Central memory CD4-positive, alpha-beta T cell (primary cell): ENCODE measurements at regions not wholly inside any gene's neighbourhood (a gene's known extent, or its start where the extent isn't known, plus 50 kb on each side); places are given as distances from the start of the nearest gene placed in this dataset.

Experiments
- DNase-seq: peaks from one replicate; pipeline ENCODE4 v3.0.0; 2022

DNA sequence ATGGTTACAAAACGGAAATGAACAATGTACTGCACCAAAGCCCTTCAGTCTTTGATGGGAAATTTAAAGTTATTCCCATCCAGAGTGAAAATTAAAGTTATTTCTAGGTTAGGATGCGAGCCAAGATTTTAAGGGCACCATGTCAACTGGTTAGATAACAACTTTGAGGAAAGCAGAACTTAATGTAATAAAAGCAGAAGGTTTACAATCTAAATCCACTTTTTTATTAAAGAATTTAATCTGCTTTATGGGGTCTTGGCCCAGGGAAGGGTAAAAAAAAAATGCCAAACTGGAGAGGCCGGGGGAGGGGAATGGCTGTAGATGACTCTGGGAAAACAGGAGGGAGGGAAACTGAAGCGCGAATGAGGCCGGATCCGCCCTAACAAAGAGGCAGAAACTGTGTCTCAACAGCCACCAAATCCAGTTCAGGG, 108.2 kb upstream of the ATF7IP start:
- no peak for DNase-seq

DNA sequence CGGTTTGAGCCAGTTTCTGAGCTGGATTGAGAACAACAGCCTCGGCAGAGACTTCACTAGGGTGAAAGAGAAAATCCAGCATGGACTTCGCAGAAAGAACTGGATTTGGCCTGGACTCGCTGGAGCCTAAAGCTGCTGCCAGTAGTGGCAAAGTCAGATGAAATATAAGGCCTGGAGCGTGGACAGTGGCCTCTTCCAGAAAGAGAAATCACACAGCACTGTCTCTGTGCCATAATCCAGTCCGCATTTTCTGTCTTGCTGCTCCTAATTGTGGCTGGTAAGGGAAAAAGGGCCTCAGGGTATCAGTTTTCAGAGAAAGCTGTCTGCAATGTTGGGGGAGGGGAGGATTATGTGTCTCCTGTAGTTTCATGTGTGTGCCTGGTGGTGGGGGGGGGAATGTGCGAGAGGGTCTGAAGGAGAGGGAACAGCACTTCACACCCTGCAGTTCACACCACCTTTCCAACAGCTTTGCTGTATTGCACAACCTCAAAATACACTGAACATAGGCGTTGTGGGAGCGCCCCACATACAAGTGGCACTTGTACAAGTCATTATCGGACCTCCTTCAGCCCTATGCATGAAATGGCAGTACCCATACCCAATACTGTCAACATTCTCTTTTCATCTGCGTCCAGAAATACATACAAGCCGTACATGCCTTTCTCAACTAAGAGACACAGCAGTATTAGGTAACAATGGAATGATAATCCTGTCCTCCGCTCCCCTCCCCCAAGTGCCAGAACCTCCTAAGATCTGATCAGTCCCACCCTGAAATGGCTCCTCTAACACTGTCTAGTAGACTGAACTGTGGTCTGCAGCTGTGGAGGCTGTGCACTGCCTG, 107.5 kb upstream of the ATF7IP start:
- peak; percentile 79 for DNase-seq

DNA sequence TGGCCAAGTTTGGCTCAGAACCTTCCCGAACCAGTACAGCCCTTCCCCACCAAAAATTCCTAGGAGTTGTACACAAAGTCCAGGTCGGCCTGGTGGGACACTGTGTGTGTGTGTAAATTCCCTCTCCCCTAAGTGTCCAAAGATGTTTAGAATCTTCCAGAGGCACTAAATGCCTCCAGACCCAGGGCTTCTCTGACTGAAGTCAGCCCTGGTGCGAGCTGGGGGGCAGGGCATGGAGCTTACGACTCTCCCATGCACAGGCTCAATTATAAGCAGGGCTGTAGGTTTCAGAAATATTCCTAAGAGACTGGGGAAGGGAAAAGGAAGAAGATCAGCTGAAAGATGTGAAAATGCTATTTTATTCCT, 106.9 kb upstream of the ATF7IP start:
- DNase-seq, result no peak

DNA sequence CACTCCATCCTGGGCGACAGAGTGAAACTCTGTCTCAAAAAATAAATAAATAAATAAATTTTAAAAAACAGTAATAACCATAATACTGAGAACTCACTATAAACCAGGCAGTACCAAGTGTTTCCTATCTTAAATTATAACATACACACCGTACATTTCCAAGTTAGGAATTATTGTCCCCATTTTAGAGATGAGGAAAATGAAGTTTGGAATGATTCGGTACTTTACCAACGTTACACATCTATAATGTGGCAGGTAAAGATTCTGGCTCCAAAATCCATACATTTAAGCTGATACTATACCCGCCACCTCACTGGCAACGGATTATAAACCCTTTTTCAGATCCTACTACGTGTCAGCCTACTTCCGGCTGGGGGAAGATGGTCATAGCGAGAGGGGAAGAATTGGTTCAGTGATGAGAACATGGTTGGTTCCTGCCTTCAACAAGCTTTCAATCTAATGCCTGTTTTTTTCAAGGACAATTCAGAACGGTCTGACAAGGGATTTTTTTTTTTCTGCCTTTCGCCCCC, 105.9 kb upstream of the ATF7IP start:
- DNase-seq, result no peak

DNA sequence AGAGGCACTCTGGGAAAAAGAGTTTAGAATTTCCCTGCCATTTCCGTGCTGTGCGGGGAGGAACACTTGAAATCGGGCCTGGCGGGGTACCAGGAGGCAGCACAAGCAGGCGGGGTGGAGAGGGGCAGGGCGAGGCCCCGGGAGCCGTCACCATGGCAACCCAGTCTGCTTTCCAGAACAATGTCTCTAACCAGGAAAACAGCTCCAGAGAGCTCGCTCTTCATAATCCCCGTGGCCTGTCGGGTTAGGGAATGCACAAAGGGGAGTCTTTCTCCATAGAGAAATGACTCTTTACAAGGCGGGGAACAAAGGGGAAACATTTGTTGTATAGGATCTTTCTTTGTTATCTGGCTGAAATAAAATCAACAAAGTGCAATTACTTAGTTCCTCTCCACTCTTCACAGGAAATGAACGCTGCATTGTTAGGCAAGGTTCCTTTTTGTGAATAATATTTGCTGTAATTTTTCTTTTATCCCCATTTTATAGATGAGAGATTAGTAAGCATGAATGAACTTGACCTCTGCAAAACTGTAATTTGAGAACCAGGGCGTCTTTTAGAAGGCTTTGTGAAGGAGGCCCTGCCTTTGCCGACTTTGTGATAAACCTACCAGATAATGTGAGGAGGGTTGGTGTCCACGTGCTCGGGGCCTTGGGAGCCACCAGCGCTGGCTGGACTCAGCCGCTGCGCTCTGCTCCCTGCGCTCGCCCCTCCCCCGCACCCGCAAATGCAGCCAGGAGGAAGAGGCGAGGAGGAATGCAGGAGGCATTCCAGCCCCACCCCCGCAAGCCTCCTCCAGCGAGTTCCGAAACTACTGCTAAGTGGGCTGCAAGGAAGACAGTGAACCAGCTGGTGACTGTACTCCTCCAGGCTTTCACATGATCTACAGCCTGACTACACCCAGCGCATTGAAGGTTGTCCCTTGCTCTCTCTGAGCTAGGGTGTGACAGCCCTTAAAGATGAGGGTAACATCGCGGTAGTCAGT, 105.2 kb upstream of the ATF7IP start:
- no peak for DNase-seq

DNA sequence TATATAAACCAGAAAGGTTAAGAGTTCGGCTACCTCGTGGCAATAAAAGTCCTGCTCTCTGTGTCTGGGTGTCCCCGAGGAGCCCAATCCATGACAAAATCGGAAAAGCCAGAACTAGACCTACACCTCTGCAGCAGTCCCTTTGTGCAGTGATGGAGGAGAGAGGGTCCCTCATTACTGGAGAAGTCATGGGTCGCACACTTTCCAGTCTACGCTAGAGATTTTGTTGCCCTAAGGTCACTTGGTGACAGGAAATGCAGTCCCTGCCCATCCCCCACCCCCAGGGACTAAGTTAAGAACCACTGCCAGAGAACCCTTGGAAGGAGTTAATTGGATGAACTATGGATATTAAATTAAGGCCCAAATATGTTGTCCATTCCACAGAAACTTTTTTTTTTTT, 104.4 kb upstream of the ATF7IP start:
- no peak for DNase-seq

DNA sequence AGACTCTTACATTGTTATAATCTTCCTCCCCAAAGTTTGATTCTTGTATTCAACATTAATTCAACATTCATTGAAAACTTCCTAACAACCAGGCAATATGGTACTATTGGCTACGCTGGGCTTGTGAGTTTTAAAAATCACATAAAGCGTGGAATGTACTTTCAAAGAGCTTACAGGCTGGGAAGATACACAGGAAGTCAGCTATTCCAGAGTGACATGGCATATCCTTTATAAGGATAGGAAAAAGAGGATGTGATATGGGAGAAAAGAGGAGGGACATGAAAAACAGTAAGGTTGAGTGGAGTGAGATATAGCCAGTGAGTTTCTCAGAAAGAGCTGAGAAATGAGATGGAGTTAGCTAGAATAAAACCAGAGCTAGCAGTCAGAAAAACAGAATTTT, 103.6 kb upstream of the ATF7IP start:
- no peak for DNase-seq

DNA sequence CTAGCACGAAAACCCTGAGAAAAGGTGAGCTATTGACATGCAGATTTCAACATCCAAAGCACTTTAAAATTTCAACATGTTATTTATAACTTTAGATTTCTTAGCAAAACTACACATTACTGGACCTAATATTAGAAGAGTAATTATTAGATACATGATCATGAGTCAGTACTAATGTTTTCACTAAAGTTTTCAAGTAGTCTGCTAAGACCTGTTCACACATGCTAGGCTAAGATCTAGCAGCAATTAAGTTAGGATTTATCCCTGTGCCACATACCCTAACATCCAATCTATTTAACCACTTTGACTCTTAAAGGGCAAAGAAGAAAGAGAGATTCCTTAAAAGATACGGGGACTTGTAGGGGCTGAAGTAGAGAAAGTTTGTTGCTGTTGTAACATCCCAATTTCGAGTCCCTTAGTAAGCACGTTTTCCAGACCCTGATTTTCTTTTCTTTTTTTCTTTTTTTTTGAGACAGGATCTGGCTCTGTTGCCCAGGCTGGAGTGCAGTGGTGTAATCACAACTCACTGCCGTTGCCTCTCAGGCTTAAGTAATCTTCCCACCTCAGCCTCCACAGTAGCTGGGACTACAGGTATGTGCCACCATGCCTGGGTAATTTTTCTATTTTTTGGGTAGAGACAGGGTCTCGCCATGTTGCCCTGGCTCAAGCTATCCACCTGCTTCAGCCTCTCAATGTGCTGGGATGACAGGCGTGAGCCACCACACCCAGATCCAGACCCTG, 102.5 kb upstream of the ATF7IP start:
- DNase-seq, result no peak

DNA sequence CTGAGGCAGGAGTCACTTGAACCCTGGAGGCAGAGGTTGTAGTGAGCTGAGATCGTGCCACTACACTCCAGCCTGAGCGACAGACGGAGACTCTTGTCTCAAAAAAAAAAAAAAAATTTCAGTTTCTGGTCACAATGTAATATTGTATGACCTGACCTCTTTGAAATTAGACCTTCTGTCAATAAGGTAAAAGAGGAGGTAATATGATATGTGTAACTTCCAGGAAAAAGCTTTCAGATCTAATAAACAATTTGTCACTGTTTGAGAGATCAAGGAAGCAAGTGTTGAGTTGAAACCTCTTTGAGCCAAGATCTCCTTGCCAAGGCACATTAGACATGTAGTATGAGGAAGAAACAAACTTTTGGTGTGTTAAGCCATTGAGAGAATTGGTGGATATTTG, 101.7 kb upstream of the ATF7IP start:
- DNase-seq, result no peak

DNA sequence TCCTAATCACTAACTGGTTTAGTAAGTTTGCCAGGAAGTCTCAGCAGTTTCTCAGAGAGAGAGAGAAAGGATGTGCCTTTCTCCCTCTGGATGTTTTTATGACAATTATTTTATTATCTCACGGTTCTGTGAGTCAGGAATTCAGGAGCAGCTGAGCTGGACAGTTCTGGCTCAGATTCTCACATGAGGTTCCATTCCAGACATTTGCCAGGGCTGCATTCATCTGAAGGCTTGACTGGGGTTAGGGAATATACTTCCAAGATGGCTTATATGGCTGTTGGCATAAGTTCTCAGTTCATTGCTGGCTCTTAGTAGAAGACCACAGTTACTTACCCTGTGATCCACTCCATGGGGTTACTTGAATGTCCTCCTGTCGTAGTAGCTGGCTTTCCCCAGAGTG, 101.2 kb upstream of the ATF7IP start:
- no peak for DNase-seq

DNA sequence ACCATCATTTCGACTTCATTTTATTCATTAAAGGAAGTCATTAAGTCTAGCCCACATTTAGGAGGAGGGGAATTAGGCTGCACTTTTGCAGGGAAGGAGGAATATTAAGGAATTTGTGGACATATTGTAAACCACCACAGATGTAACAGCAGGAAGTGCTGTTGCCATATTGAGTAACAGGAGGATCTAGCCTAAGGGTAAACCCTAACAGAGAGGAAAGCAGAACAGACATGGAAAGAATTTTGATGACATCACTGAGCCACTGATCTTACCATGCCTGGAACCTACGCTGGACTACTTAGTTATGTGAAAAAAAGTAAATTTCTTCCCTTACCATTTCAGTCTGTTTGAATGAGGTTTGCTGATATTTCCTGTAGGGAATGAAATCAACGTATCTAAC, 100.7 kb upstream of the ATF7IP start:
- DNase-seq, result no peak

DNA sequence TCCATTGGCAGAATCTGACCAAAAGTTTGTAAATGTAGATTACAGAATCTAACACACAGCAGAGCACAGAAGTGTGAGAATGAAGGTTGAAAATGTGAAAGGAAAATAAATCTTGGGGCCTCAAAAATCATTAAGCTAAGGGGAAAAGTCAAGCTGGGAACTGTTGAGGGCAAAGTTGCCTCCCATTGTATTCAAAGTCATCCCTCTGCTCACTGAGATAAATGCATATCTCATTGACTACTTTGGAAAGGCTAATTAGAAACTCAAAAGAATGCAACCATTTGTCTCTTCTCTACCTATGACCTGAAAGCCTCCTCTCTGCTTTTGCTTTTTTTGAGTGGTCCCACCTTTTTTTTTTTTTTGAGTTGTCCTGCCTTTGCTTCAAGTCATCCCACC, 97.4 kb upstream of the ATF7IP start:
- no peak for DNase-seq

DNA sequence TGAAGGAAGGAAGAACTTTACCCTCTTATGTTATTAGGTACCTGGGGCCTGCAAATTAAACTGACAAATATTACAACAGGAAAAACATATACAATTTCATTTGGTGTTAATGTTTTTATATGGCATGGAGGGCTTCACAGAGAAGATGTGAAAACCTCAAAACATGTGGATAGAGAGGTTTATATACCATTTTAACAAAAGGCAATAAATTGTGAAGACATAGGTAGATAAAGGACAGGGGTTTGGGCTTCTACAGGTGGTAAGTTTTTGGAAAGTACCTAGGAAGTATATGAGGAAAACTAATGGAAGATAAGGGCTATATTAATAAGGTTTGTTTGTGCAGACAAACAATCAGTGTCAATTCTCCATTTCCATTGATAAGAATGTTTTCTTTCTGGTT, 95.1 kb upstream of the ATF7IP start:
- no peak for DNase-seq

DNA sequence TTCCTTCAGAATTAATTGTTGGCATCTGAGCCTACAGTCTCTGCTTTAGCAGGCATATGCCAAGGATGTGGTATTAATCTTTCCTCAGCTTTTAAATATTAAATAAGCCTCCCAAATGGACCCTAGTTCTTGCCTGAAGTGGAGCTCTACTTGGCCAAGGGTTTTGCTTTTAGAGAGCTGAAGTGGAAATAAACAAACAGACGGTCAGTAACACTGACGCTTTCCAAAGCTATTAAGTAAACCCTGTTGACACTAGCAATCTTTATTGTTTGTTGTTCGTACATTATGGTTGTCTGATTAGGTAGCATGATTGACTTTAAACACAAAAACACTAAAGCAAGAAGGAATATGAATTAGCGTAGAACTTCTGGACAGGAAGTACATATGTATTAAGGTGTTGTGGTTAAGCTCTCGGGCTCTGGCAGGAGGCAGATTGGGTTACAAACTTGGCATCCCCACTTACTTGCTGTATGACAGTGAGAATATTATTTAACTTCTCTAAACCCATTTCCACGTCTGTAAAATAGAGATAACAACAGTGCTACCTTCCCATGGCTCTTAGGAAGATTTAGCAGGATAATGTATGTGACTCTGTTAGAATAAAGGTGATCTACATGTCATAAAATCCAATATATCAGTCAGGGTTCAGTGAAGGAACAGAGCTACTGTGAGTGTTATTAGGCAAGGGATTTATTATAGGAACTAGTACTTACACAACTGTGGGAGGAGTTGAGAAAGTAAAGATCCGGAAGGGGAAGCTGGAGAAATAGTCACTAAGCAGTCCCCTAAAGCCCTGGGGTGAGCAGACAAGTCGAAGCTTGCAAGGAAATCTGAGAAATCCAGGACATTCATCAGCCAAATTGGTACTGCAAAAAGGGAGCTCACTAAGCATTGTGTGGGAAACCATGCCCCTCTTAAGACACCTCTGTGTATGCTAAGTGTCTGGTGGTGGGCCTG, 92.2 kb upstream of the ATF7IP start:
- no peak for DNase-seq

DNA sequence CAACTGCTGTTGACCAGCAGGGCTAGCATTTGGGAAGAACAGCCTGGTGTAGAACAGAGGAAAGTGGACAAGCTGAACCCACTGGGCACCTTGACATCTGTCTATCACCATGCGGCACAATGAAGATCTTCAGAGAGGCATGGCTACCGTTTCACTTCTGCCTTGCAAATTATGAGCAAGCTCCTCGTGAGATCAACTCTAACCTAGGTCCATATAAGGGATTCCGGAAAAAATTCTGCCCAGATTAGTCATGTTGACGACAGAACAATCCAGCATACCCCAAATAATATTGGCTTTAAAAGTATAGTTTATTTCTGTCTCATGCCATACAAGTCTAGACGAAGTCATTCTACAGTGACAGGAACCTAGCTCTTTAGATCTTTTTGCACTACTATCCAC, 91.6 kb upstream of the ATF7IP start:
- no peak for DNase-seq

DNA sequence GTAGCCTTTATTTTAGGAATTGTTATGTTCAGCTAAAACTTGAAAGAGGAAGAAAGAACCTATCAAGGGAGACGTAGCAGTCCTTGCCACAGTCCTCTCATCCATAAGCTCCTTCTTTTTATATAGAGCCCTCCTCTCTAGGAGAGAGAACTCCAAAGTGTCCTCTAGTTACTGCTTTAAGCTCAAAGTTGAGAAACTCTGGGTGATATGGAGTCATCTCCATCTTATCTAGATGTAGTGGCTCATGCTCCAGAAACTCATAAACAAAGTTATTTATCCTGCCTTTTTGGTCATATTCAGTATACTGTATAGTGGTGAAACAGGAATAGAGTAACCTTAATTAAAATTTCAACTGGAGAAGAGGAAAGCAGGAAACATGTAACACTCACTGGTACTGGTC, 90.4 kb upstream of the ATF7IP start:
- DNase-seq, result no peak

DNA sequence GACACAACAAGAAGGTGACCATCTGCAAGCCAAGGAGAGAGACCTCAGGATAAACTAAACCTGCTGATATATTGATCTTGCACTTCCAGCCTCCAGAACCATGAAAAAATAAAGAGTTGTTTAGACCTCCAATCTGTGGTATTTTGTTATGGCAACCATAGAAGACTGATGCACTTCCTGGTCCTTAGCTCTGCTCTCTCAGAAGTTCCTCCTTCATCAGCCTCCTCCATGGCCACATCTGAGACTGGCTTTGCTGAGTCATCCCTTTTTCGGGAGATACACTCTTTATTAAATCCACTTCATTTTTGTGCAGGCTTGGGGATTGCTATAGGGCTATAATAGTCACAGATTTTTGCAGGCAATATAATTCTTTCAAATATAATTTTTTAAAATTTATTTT, 89.6 kb upstream of the ATF7IP start:
- DNase-seq, result peak; percentile 14

DNA sequence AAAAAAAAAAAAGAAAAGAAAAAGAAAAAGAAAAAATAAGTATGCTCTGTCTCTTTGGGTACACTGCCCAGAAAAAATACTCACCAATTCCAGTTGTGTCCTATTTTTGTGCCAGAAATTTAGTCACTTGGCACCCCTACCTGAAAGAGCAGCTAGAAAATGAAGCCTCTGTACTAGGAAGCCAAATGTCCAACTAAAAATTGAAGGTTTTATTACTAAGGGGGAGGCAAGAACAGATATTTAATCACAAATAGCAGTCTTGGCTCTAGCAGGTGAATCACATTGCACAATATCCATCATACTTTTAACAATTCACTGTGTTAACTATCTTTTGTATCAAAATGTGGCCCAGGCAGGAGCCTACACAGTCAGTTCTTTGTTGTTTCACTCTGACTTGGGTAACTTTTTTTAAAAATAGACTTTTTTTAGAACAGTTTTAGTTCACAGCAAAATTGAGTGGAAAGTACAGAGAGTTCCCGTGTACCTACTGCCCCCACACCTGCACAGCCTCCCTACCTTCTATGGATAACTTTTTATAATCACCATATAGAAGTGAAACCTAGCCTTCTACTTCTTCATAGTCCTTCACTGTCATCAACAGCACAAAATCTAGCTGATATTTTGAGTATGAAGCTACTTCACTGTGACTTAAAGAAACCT, 87.1 kb upstream of the ATF7IP start:
- no peak for DNase-seq

DNA sequence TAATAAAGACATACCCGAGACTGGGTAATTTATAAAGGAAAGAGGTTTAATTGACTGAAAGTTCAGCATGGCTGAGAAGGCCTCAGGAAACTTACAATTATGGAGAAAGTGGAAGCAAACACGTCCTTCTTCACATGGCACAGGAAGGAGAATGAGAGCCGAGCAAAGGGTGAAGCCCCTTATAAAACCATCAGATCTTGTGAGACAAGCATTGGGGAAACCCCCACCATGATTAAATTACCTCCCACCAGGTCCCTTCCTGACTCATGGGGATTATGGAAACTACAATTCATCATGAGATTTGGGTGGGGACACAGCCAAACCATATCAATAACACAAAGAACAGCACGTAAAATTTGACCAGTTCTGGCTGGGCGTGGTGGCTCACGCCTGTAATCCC, 85.6 kb upstream of the ATF7IP start:
- DNase-seq, result no peak

DNA sequence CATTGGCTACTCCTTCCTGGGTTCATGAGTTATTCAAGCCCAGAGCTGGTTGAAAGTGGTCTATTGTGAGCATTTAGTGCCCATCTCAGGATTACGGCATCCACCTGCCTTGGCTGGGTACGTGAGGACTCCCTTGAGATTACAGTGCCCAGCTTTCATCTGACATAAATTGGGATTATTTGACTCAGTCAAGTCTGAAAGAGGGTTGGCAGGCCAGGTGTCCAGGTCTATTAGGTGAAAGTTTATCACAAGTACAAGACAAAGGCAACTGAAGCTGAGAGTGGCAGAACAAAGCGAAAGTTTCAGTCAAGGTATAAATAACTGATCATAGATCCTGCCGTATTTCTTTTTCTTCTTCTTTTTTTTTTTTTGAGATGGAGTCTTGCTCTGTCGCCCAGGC, 84.6 kb upstream of the ATF7IP start:
- no peak for DNase-seq

DNA sequence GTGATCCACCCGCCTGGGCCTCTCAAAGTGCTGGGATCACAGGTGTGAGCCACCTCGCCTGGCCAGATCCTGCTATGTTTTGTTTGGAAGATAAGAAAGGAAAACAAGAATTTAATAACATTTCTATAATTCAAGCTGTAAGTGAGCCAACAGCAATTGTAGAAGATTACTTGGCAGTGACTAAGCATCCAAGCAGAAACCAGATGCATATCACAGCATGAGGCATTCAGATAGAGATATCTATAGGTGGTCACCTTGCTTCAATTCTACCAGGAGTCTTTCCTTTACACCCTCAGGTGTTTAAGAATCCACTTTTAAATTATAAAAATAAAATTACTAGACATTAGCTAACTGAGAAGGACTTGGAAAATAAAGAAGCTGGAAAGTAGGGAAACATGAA, 83.9 kb upstream of the ATF7IP start:
- DNase-seq, result no peak
